SK-N-SH treated with all-trans-retinoic acid at 6 μM for 48 hours (cell line): ENCODE measurements at regions not wholly inside any gene's neighbourhood (a gene's known extent, or its start where the extent isn't known, plus 50 kb on each side); places are given as distances from the start of the nearest gene placed in this dataset.

ENCODE experiments used
- ATAC-seq: fragments of 200-7000 bp; cut with Tn5 transposase; 3 replicates; pipeline ENCODE4 v1.9.1; 2020; ENCODE audit warnings: mild to moderate bottlenecking, moderate library complexity
- ARNTL ChIP-seq: fragments of 450-650 bp; formaldehyde crosslinking; IDR thresholded peaks from 2 replicates; pipeline ENCODE4 v1.5.0; 2020; ENCODE audit warnings: low read depth, mild to moderate bottlenecking, moderate library complexity, borderline replicate concordance
- BACH2 ChIP-seq: fragments of 250-450 bp; sonication (Bioruptor Pico); IDR thresholded peaks from 2 replicates; pipeline ENCODE4 v1.9.0; 2021; ENCODE audit warnings: mild to moderate bottlenecking, borderline replicate concordance
- CSDC2 ChIP-seq: fragments of 250-450 bp; sonication (Bioruptor Pico); IDR thresholded peaks from 2 replicates; pipeline ENCODE4 v1.5.0; 2020; ENCODE audit warnings: mild to moderate bottlenecking, moderate library complexity
- GLIS3 ChIP-seq: fragments of 250-450 bp; sonication (Bioruptor Pico); IDR thresholded peaks from 2 replicates; pipeline ENCODE4 v1.5.0; 2020; ENCODE audit warnings: mild to moderate bottlenecking, moderate library complexity
- ISL1 ChIP-seq: fragments of 250-450 bp; sonication (Bioruptor Pico); IDR thresholded peaks from 2 replicates; pipeline ENCODE4 v2.1.2; 2022; ENCODE audit warnings: mild to moderate bottlenecking, moderate library complexity
- OSR1 ChIP-seq: fragments of 250-450 bp; sonication (Bioruptor Pico); IDR thresholded peaks from 2 replicates; pipeline ENCODE4 v1.8.0; 2022; ENCODE audit warnings: moderate library complexity, mild to moderate bottlenecking, inconsistent platforms
- PATZ1 ChIP-seq: fragments of 250-450 bp; sonication (Bioruptor Pico); IDR thresholded peaks from 2 replicates; pipeline ENCODE4 v1.8.0; 2020; ENCODE audit warnings: mild to moderate bottlenecking, moderate library complexity, borderline replicate concordance
- RARB ChIP-seq: fragments of 250-450 bp; sonication (Bioruptor Pico); IDR thresholded peaks from 2 replicates; pipeline ENCODE4 v1.8.0; 2021; ENCODE audit warnings: mild to moderate bottlenecking, moderate library complexity
- SNAI2 ChIP-seq: fragments of 250-450 bp; sonication (Bioruptor Pico); IDR thresholded peaks from 2 replicates; pipeline ENCODE4 v1.5.0; 2020; ENCODE audit warnings: mild to moderate bottlenecking, moderate library complexity
- TCF4 ChIP-seq: fragments of 250-450 bp; sonication (Bioruptor Pico); IDR thresholded peaks from 2 replicates; pipeline ENCODE4 v1.8.0; 2021; ENCODE audit warnings: mild to moderate bottlenecking, moderate library complexity, borderline replicate concordance
- TOX ChIP-seq: fragments of 250-450 bp; sonication (Bioruptor Pico); IDR thresholded peaks from 2 replicates; pipeline ENCODE4 v1.8.0; 2021; ENCODE audit warnings: mild to moderate bottlenecking, moderate library complexity, borderline replicate concordance
- ZC3H10 ChIP-seq: fragments of 250-450 bp; sonication (Bioruptor Pico); IDR thresholded peaks from 2 replicates; pipeline ENCODE4 v1.5.1; 2021; ENCODE audit warnings: mild to moderate bottlenecking, moderate library complexity
- ZFP3 ChIP-seq: fragments of 250-450 bp; sonication (Bioruptor Pico); IDR thresholded peaks from 2 replicates; pipeline ENCODE4 v1.5.0; 2020; ENCODE audit warnings: mild to moderate bottlenecking, moderate library complexity
- ZNF565 ChIP-seq: fragments of 450-650 bp; formaldehyde crosslinking; conservative IDR thresholded peaks from 2 replicates; pipeline ENCODE4 v1.5.0; 2020; ENCODE audit warnings: low read depth, mild to moderate bottlenecking, moderate library complexity
- ZNF70 ChIP-seq: fragments of 450-650 bp; formaldehyde crosslinking; IDR thresholded peaks from 2 replicates; pipeline ENCODE4 v1.5.0; 2020; ENCODE audit warnings: mild to moderate bottlenecking, moderate library complexity
- ZNF8 ChIP-seq: fragments of 450-650 bp; formaldehyde crosslinking; IDR thresholded peaks from 2 replicates; pipeline ENCODE4 v1.5.0; 2020; ENCODE audit warnings: mild to moderate bottlenecking, moderate library complexity
- TF ChIP-seq, protein P1 (sequence below): fragments of 250-450 bp; sonication (Bioruptor Pico); IDR thresholded peaks from 2 replicates; pipeline ENCODE4 v1.5.0; 2020; ENCODE audit warnings: mild to moderate bottlenecking, moderate library complexity
- TF ChIP-seq, protein P2 (sequence below): fragments of 250-450 bp; sonication (Bioruptor Pico); IDR thresholded peaks from 2 replicates; pipeline ENCODE4 v1.5.1; 2020; ENCODE audit warnings: low read depth, mild to moderate bottlenecking, moderate library complexity

DNA sequence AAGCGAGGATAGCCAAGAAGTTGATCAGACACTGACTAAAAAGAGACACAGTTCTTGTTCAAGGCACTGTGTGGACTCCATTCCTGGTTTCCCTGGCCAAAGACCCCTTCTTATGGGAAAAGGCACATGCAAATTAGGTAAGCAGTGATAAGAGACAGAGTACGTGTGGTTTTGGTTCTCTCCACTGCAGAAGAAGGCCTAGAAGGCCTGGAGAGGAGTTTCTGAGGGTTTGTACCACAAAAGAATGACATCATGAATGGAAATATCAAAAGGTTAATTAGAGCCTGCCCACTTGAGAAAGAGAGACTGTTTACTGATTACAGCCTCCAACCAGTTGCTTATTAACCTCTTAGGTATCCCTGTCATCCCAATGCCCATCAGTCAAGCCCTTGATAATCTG, 137.5 kb downstream of the ZNF365 start:
- ATAC-seq: no peak
- TF ChIP-seq CSDC2 (no peak), BACH2 (CRISPR knock-in tag) (no peak), ZNF8 (CRISPR knock-in tag) (no peak), ZNF70 (no peak), ZNF565 (CRISPR knock-in tag) (no peak), ARNTL (CRISPR knock-in tag) (no peak)
- TF ChIP-seq, protein P1, sequence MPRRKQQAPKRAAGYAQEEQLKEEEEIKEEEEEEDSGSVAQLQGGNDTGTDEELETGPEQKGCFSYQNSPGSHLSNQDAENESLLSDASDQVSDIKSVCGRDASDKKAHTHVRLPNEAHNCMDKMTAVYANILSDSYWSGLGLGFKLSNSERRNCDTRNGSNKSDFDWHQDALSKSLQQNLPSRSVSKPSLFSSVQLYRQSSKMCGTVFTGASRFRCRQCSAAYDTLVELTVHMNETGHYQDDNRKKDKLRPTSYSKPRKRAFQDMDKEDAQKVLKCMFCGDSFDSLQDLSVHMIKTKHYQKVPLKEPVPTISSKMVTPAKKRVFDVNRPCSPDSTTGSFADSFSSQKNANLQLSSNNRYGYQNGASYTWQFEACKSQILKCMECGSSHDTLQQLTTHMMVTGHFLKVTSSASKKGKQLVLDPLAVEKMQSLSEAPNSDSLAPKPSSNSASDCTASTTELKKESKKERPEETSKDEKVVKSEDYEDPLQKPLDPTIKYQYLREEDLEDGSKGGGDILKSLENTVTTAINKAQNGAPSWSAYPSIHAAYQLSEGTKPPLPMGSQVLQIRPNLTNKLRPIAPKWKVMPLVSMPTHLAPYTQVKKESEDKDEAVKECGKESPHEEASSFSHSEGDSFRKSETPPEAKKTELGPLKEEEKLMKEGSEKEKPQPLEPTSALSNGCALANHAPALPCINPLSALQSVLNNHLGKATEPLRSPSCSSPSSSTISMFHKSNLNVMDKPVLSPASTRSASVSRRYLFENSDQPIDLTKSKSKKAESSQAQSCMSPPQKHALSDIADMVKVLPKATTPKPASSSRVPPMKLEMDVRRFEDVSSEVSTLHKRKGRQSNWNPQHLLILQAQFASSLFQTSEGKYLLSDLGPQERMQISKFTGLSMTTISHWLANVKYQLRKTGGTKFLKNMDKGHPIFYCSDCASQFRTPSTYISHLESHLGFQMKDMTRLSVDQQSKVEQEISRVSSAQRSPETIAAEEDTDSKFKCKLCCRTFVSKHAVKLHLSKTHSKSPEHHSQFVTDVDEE (CRISPR knock-in tag): no peak
- TF ChIP-seq, protein P2, sequence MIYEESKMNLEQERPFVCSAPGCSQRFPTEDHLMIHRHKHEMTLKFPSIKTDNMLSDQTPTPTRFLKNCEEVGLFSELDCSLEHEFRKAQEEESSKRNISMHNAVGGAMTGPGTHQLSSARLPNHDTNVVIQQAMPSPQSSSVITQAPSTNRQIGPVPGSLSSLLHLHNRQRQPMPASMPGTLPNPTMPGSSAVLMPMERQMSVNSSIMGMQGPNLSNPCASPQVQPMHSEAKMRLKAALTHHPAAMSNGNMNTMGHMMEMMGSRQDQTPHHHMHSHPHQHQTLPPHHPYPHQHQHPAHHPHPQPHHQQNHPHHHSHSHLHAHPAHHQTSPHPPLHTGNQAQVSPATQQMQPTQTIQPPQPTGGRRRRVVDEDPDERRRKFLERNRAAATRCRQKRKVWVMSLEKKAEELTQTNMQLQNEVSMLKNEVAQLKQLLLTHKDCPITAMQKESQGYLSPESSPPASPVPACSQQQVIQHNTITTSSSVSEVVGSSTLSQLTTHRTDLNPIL (CRISPR knock-in tag): no peak

GRCh38 chr10:62512732-62513475, 138.7 kb downstream of the ZNF365 start:
- ATAC-seq: no peak
- TF ChIP-seq GLIS3: no peak
- no peak for TF ChIP-seq ZNF70
- no peak for TF ChIP-seq ZC3H10
- no peak for TF ChIP-seq ZNF565 (CRISPR knock-in tag)
- no peak for TF ChIP-seq OSR1 (CRISPR knock-in tag)
- TF ChIP-seq, protein P1 (CRISPR knock-in tag): no peak

- ATAC-seq: no peak
- TF ChIP-seq ZNF565 (CRISPR knock-in tag): no peak
- no peak for TF ChIP-seq TCF4 (CRISPR knock-in tag)
- no peak for TF ChIP-seq TOX (CRISPR knock-in tag)
- no peak for TF ChIP-seq ZC3H10
- TF ChIP-seq, protein P2 (CRISPR knock-in tag): no peak
- TF ChIP-seq PATZ1 (CRISPR knock-in tag): no peak
- TF ChIP-seq, protein P1 (CRISPR knock-in tag): no peak
- no peak for TF ChIP-seq CSDC2
- TF ChIP-seq SNAI2: no peak
- TF ChIP-seq ISL1 (CRISPR knock-in tag): no peak
- no peak for TF ChIP-seq RARB (CRISPR knock-in tag)
- no peak for TF ChIP-seq ZFP3 (CRISPR knock-in tag)
Observed at GRCh38 chr10:62514079-62514693, 140.0 kb downstream of the ZNF365 start.
